IPS DF 4.7 (cell line): ENCODE measurements at regions not wholly inside any gene's neighbourhood (a gene's known extent, or its start where the extent isn't known, plus 50 kb on each side); places are given as distances from the start of the nearest gene placed in this dataset.
"Not testable (repeated sequence)": the region's sequence is repeated elsewhere in the genome, so short reads cannot be mapped to it uniquely, and the experiment has no call there.

Experiments used
- DNase-seq: peaks from one replicate; pipeline ENCODE4 v3.0.0-alpha.2; 2013; ENCODE audit warnings: low spot score; ENCODE audit errors: extremely low read depth

- no peak for DNase-seq
Measured at GRCh38 chrX:39689376-39690104, 408.2 kb downstream of the BCOR start.

- no peak for DNase-seq
Measured at GRCh38 chrX:39690541-39691415, 407.0 kb downstream of the BCOR start.

GRCh38 chrX:39691724-39692123 lies 406.0 kb downstream of the BCOR start:
- no peak for DNase-seq

- DNase-seq: no peak
Measured at GRCh38 chrX:39692796-39693195, 405.0 kb downstream of the BCOR start.

- no peak for DNase-seq
Measured at GRCh38 chrX:39693298-39693697, 404.5 kb downstream of the BCOR start.

- DNase-seq: not testable (repeated sequence)
Measured at GRCh38 chrX:39702636-39703035, 395.1 kb downstream of the BCOR start.

GRCh38 chrX:39703307-39703706 lies 394.5 kb downstream of the BCOR start:
- no peak for DNase-seq

- no peak for DNase-seq
Measured at GRCh38 chrX:39704590-39704989, 393.2 kb downstream of the BCOR start.

- no peak for DNase-seq
Measured at GRCh38 chrX:39705290-39705689, 392.5 kb downstream of the BCOR start.

- no peak for DNase-seq
Measured at GRCh38 chrX:39709364-39709763, 388.4 kb downstream of the BCOR start.

- DNase-seq: no peak
Measured at GRCh38 chrX:39709812-39710211, 387.9 kb downstream of the BCOR start.

GRCh38 chrX:39710776-39711175 lies 387.0 kb downstream of the BCOR start:
- no peak for DNase-seq

- DNase-seq: no peak
Measured at GRCh38 chrX:39714471-39714870, 383.3 kb downstream of the BCOR start.

- no peak for DNase-seq
Measured at GRCh38 chrX:39716401-39716800, 381.4 kb downstream of the BCOR start.

GRCh38 chrX:39716802-39717540 lies 380.8 kb downstream of the BCOR start:
- DNase-seq: no peak

- DNase-seq: no peak
Measured at GRCh38 chrX:39718981-39719380, 378.8 kb downstream of the BCOR start.

GRCh38 chrX:39720945-39721344 lies 376.8 kb downstream of the BCOR start:
- DNase-seq: no peak

GRCh38 chrX:39721566-39722279 lies 376.0 kb downstream of the BCOR start:
- DNase-seq: no peak

- no peak for DNase-seq
Measured at GRCh38 chrX:39724544-39724943, 373.2 kb downstream of the BCOR start.

- DNase-seq: no peak
Measured at GRCh38 chrX:39725114-39725513, 372.6 kb downstream of the BCOR start.

GRCh38 chrX:39725928-39726619 lies 371.7 kb downstream of the BCOR start:
- DNase-seq: no peak
